ENCODE measurements at regions not wholly inside any gene's neighbourhood (a gene's known extent, or its start where the extent isn't known, plus 50 kb on each side); places are given as distances from the start of the nearest gene placed in this dataset.

- TF ChIP-seq ZFP91 (CRISPR knock-in tag; IDR thresholded peaks at IDR 0.05; ENCODE audit: borderline replicate concordance) (no peak), GTF2F1 (IDR thresholded peaks at IDR 0.05; ENCODE audit: low read length) (no peak), GMEB2 (CRISPR knock-in tag; IDR thresholded peaks at IDR 0.05; ENCODE audit: low read depth) (no peak), TFDP2 (CRISPR knock-in tag; IDR thresholded peaks at IDR 0.05) (no peak)
Observed at GRCh38 chr2:128651000-128651399, 332.3 kb upstream of the HS6ST1 start (continued).

- POLR2A ChIA-PET = no interaction called here
- H4K20me1 ChIP-seq (ENCODE audit: insufficient read depth, low read length) = no peaks in the 10 kb centered on the region
- H3K4me2 ChIP-seq (ENCODE audit: low read depth, low read length) = no peak overlapping the region
- no peak overlapping the region for H3K4me3 ChIP-seq (replicated peaks in 1 of 3; ENCODE audit: insufficient read depth in 1 of 3, low read depth in 2 of 3, low read length in 3 of 3)
- H3K79me2 ChIP-seq (ENCODE audit: insufficient read depth, low read length) = no peaks in the 10 kb centered on the region
- FAIRE-seq = no peak
- no peak for ATAC-seq
- H3K4me1 ChIP-seq (ENCODE audit: insufficient read depth, low read length) = no peaks in the 10 kb centered on the region
- 9% methylated on average over 5 of the region's 5 CpGs for WGBS (ENCODE audit: low lambda C conversion rate)
- no peaks in the 10 kb centered on the region for H3K36me3 ChIP-seq (replicated peaks in 1 of 2; ENCODE audit: control insufficient read depth in 1 of 2, insufficient read depth in 2 of 2, low read length in 2 of 2)
- peaks cover under 1 to 14% of the 10 kb centered on the region in 2 experiments; a peak in 3 of 5 replicates for H3K27me3 ChIP-seq (ENCODE audit: control insufficient read depth in 1 of 2, insufficient read depth in 2 of 2, low read length in 2 of 2)
- DNase-seq (ENCODE audit: low spot score) = no peak
- no peak overlapping the region for H3K9ac ChIP-seq (ENCODE audit: insufficient read depth, low read depth, low read length)
- H3K27ac ChIP-seq (ENCODE audit: extremely low read length, insufficient read depth, low read length) = no peak overlapping the region
- H3K9me3 ChIP-seq (ENCODE audit: low read length) = no peaks in the 10 kb centered on the region
- H2AFZ ChIP-seq (ENCODE audit: low read length) = no peak overlapping the region
- in situ Hi-C loops (cut with HindIII; ENCODE audit: extremely low pct_ligation_motif_present, low pct_unique_long_range_greater_than_20kb) (no loop called here), intact Hi-C loops (cut with micrococcal nuclease; ENCODE audit: unreplicated experiment) (no loop called here)
- CTCF ChIA-PET (ENCODE audit: low intra/inter-chr PET ratio, low total read pairs) = no interaction called here
- no TSS peak for BruUV-seq (replicated peaks)
- TF ChIP-seq SNAPC2 (CRISPR knock-in tag; IDR thresholded peaks at IDR 0.05) (no peak), SAP130 (CRISPR knock-in tag; IDR thresholded peaks at IDR 0.05; ENCODE audit: low read depth) (no peak), USF2 (IDR thresholded peaks at IDR 0.05; ENCODE audit: low read depth, low read length) (no peak), USF2 (CRISPR knock-in tag; IDR thresholded peaks at IDR 0.05; ENCODE audit: borderline replicate concordance) (no peak), IRF1 (CRISPR knock-in tag; IDR thresholded peaks at IDR 0.05; ENCODE audit: low read depth) (no peak), ZNF616 (CRISPR knock-in tag; IDR thresholded peaks at IDR 0.05; ENCODE audit: low read depth) (no peak), ZNF569 (CRISPR knock-in tag; IDR thresholded peaks at IDR 0.05; ENCODE audit: borderline replicate concordance) (no peak), PATZ1 (CRISPR knock-in tag; IDR thresholded peaks at IDR 0.05) (no peak), ZMAT5 (CRISPR knock-in tag; IDR thresholded peaks at IDR 0.05; ENCODE audit: borderline replicate concordance, low read depth) (no peak)
Observed at GRCh38 chr2:128654408-128654807, 335.7 kb upstream of the HS6ST1 start.
